DOHH2 (cell line): ENCODE measurements at regions not wholly inside any gene's neighbourhood (a gene's known extent, or its start where the extent isn't known, plus 50 kb on each side); places are given as distances from the start of the nearest gene placed in this dataset.
"Not testable (repeated sequence)": the region's sequence is repeated elsewhere in the genome, so short reads cannot be mapped to it uniquely, and the experiment has no call there.

Experiments
- CTCF ChIP-seq: fragments of 200-600 bp; sonication (generic); IDR thresholded peaks from one replicate; pipeline ENCODE4 v1.5.1; 2014; ENCODE audit warnings: antibody characterized with exemption, mild to moderate bottlenecking, low read depth, low read length; ENCODE audit not compliant: poor library complexity, severe bottlenecking
- EZH2phosphoT487 ChIP-seq: fragments of 200-600 bp; sonication (generic); IDR thresholded peaks from 2 replicates; pipeline ENCODE4 v1.6.1; 2017; ENCODE audit warnings: borderline replicate concordance, mild to moderate bottlenecking, antibody characterized with exemption, low read length, moderate library complexity, mixed read lengths

- not testable (repeated sequence) for TF ChIP-seq CTCF, EZH2phosphoT487
These were observed 2692.6 kb upstream of the DEFB115 start for GRCh38 chr20:28564688-28565463.
